Parathyroid adenoma (tissue), 2 donors: ENCODE measurements at regions not wholly inside any gene's neighbourhood (a gene's known extent, or its start where the extent isn't known, plus 50 kb on each side); places are given as distances from the start of the nearest gene placed in this dataset.

ENCODE experiments used
- H2AFZ ChIP-seq: fragments of 300-600 bp; sonication (generic); one replicate; pipeline ENCODE4 v1.7.0; 2017; ENCODE audit warnings: antibody characterized with exemption, mild to moderate bottlenecking
- H3K27ac ChIP-seq: fragments of 300-600 bp; sonication (generic); one replicate; pipeline ENCODE4 v1.7.0; 2017
- H3K27me3 ChIP-seq: fragments of 300-600 bp; sonication (generic); one replicate; pipeline ENCODE4 v1.7.0; 2017; ENCODE audit warnings: low read length; ENCODE audit not compliant: control insufficient read depth, insufficient read depth
- H3K36me3 ChIP-seq: fragments of 300-600 bp; sonication (generic); one replicate; pipeline ENCODE4 v1.7.0; 2017; ENCODE audit warnings: low read length; ENCODE audit not compliant: control insufficient read depth, insufficient read depth
- H3K4me1 ChIP-seq: fragments of 300-600 bp; sonication (generic); one replicate; pipeline ENCODE4 v1.7.0; 2017; ENCODE audit warnings: control low read depth
- H3K4me2 ChIP-seq: fragments of 300-600 bp; sonication (generic); one replicate; pipeline ENCODE4 v1.7.0; 2017; ENCODE audit warnings: low read length
- H3K4me3 ChIP-seq: fragments of 300-600 bp; sonication (generic); one replicate; pipeline ENCODE4 v1.7.0; 2017; ENCODE audit warnings: low read depth, low read length
- H3K79me2 ChIP-seq: fragments of 300-600 bp; sonication (generic); one replicate; pipeline ENCODE4 v1.7.0; 2017; ENCODE audit warnings: control low read depth
- H3K9ac ChIP-seq: fragments of 300-600 bp; sonication (generic); one replicate; pipeline ENCODE4 v1.7.0; 2017; ENCODE audit warnings: mild to moderate bottlenecking
- H3K9me3 ChIP-seq: fragments of 300-600 bp; sonication (generic); one replicate; pipeline ENCODE4 v1.7.0; 2017; ENCODE audit warnings: low read length; ENCODE audit not compliant: control insufficient read depth
- CTCF ChIP-seq: fragments of 300-600 bp; sonication (generic); IDR thresholded peaks from one replicate; pipeline ENCODE4 v1.7.0; 2017; ENCODE audit warnings: antibody characterized with exemption, mild to moderate bottlenecking
- donor health status: primary hyperparathyroidism.

GRCh38 chr13:106329941-106330340, 205.5 kb downstream of the EFNB2 start:
- Histone ChIP-seq H3K27ac (no peak overlapping the region), H3K4me3 (no peak overlapping the region), H3K4me2 (no peak overlapping the region), H3K4me1 (no peaks in the 10 kb centered on the region), H3K9me3 (no peaks in the 10 kb centered on the region), H3K9ac (no peak overlapping the region), H2AFZ (no peak overlapping the region), H3K79me2 (no peaks in the 10 kb centered on the region), H3K36me3 (no peaks in the 10 kb centered on the region), H3K27me3 (no peaks in the 10 kb centered on the region)
- no peak for TF ChIP-seq CTCF

GRCh38 chr13:106326751-106327150, 208.7 kb downstream of the EFNB2 start:
- Histone ChIP-seq H3K79me2 (no peaks in the 10 kb centered on the region), H3K9me3 (no peaks in the 10 kb centered on the region), H3K4me1 (no peaks in the 10 kb centered on the region), H2AFZ (no peak overlapping the region), H3K4me3 (no peak overlapping the region), H3K4me2 (no peak overlapping the region), H3K27ac (no peak overlapping the region), H3K9ac (no peak overlapping the region), H3K36me3 (no peaks in the 10 kb centered on the region), H3K27me3 (no peaks in the 10 kb centered on the region)
- TF ChIP-seq CTCF = no peak

GRCh38 chr13:106324444-106324843, 211.0 kb downstream of the EFNB2 start:
- no peaks in the 10 kb centered on the region for H3K27me3 ChIP-seq
- no peaks in the 10 kb centered on the region for H3K79me2 ChIP-seq
- no peaks in the 10 kb centered on the region for H3K36me3 ChIP-seq
- TF ChIP-seq CTCF = no peak
- no peak overlapping the region for H3K4me2 ChIP-seq
- no peak overlapping the region for H3K9ac ChIP-seq
- H3K27ac ChIP-seq = no peak overlapping the region
- H3K9me3 ChIP-seq = no peaks in the 10 kb centered on the region
- no peak overlapping the region for H3K4me3 ChIP-seq
- no peak overlapping the region for H2AFZ ChIP-seq
- no peaks in the 10 kb centered on the region for H3K4me1 ChIP-seq

- Histone ChIP-seq H3K4me3 (no peak overlapping the region), H3K79me2 (no peaks in the 10 kb centered on the region), H3K9ac (no peak overlapping the region), H3K4me2 (no peak overlapping the region), H3K4me1 (no peaks in the 10 kb centered on the region), H3K27ac (no peak overlapping the region), H3K36me3 (no peaks in the 10 kb centered on the region), H2AFZ (no peak overlapping the region), H3K9me3 (no peaks in the 10 kb centered on the region), H3K27me3 (no peaks in the 10 kb centered on the region)
- no peak for TF ChIP-seq CTCF
Measured at GRCh38 chr13:106322628-106323027, 212.8 kb downstream of the EFNB2 start.

- H2AFZ ChIP-seq = no peak overlapping the region
- no peaks in the 10 kb centered on the region for H3K27me3 ChIP-seq
- no peak overlapping the region for H3K4me2 ChIP-seq
- no peak for TF ChIP-seq CTCF
- no peaks in the 10 kb centered on the region for H3K36me3 ChIP-seq
- H3K4me1 ChIP-seq = no peaks in the 10 kb centered on the region
- no peak overlapping the region for H3K4me3 ChIP-seq
- H3K79me2 ChIP-seq = no peaks in the 10 kb centered on the region
- H3K9me3 ChIP-seq = no peaks in the 10 kb centered on the region
- H3K9ac ChIP-seq = no peak overlapping the region
- no peak overlapping the region for H3K27ac ChIP-seq
Measured at GRCh38 chr13:106318941-106319411, 216.5 kb downstream of the EFNB2 start.
